ENCODE measurements at regions not wholly inside any gene's neighbourhood (a gene's known extent, or its start where the extent isn't known, plus 50 kb on each side); places are given as distances from the start of the nearest gene placed in this dataset.

- no peak for DNase-seq
Measured at GRCh38 chr6:113271437-113271836, 585.7 kb upstream of the MARCKS start.

DNA sequence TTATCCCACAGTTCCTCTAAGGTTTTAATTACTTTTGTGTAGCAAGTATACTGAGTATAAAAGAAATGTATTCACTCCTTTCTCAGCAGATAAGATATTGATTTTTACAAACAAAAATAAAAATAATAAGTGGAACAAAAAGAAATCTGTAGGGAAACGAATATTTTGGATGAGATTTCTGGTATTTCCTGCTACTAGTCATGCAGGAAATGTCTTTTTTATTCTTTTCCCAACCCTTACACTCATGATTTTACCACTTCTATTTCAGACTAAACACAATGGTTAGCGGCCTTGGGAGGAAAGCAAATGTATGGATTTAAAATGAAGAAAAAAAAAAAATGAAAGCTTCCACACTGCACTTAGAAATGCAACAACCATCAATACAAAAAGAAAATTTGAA lies 580.5 kb upstream of the MARCKS start:
- DNase-seq = no peak

- no peak for DNase-seq
Measured at GRCh38 chr6:113277111-113277510, 580.0 kb upstream of the MARCKS start.

- no peak for DNase-seq
Measured at GRCh38 chr6:113281014-113281413, 576.1 kb upstream of the MARCKS start.

DNA sequence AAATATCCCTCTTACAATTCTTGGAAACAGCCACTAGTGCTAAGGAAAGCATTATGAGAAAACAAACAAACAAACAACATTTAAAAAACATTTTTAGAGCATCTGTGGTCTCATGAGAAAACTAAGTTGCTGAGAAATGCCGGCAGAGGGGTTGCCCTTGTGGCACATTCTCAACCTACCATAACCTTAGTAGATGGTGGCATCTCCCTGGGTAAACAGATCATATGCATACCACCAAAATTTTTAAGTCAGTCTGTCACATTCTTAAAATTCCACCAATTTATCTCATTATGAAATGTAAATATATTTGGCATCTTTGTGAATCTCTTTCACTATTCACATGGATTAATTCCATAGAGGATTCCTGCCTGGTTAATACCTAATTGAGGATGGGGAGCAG lies 575.7 kb upstream of the MARCKS start:
- no peak for DNase-seq

- DNase-seq = no peak
Measured at GRCh38 chr6:113287396-113287795, 569.7 kb upstream of the MARCKS start.

DNA sequence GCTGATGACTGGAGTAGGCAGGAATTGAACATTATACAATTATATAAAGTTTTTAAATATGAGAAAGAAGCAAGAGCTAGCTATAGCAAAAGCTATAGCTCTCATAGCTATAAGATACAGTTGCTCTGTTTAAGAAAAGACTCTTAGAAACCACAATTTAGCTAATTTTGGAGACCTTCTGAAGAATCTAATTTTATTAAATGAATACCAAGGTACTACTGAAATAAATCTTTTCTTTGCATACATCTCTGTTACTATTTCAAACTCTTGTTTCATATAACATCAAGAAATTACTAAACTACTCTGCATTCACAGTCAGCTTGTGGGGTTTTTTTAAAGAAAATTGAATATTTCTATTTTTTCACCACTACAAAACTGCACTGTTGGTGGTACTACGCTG lies 568.7 kb upstream of the MARCKS start:
- DNase-seq = no peak

DNA sequence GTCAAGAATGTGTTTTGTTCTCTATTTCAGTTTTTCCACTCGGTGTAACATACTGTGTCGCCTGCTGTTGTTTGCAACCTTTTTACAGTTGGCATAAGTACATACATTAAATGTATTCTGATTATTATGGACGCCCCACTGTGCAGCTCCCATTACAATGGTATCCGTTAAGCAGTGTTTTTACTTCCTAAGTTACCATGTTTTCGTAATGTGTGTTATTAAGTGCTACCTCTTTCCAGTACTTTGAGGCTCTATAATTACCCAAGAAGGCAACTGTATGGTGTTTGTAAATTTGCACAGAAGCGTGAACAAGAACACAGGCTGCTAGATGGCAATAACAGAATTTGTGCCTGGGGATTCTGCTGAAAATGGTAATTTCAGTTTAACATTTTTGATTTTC lies 568.0 kb upstream of the MARCKS start:
- no peak for DNase-seq

DNA sequence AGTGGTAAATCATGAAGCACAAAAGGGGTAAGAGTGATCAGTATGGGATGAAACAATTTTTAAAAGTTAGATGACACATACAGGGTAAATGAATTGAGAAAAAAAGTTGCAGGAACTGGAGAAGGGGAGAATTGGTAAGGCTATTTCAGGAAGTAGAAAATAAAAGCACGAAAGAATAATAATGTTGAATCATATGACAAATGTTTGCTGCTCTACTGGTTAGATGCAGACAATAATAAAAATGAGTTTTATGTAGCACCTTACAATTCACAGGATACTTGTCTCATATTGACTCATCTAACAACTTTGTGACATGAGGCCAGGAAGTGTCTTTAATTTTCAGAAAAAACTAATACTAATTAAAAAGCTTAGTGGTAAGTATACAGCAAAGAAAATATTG lies 566.5 kb upstream of the MARCKS start:
- DNase-seq = no peak

DNA sequence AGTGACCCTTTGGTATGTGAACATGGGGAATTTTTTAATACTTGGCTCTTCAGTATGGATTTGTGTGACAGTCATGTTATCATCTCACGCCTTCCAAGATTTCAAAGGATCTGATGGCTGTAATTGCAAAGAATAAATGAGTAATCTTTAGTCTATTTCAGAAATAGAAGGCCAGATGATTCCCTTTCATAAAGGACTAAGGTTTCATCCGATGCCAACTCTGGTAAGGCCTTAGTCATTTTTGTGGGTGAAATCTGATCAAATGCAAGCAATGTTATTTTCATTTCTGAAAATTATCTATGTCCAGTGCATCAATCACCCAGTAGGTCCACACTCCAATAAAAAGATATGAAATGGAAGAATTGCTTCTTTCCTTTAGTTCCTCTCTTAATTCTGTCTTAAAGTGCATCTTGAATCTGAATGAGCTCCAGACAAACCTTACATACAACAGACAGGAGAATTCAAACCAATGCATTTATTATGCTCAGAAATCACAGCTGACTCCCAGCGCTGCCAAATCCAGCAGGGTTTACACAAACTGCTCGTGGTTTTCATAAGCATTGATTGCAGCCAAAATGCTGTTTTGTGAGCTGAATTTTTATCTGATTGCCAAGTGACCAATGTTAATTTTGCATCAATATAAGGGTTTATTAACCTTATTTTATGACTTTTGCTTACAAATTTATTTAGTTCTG lies 565.2 kb upstream of the MARCKS start:
- no peak for DNase-seq

DNA sequence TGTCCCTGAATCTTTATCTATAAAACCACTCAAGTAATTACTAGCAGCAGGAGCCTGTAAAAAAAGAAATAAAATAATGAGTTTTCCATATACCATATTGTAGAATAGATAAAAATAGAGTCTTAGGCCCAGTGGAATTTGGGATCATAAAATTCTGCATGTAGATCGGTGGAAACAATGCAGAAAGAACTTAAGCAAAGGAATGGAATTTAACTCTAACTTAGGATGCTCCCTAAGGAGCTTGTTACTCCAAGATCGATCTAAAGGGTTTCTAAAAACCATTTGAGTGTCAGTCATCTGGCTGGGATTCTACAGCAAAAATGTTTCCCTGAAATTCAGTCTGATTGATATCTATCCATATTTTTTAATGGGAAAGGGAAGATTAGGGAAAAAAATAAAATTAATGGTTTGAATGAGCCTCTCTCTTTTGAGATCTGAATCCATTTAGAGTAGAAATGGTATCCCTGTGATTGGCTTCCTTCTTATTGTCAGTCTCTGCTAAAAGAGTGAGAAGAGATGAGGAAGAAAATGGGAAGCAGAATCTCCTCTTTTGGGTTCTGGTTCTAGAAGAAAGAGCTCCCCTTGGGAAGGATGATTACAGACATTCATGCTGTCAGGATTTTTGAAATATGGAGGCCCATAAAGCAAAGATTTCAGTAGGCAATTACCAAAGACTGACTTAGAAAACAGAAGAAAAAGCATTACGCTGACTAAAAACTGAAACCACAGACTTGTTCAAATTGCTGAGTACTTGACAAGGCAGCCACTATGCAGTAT lies 564.3 kb upstream of the MARCKS start:
- DNase-seq = no peak

DNA sequence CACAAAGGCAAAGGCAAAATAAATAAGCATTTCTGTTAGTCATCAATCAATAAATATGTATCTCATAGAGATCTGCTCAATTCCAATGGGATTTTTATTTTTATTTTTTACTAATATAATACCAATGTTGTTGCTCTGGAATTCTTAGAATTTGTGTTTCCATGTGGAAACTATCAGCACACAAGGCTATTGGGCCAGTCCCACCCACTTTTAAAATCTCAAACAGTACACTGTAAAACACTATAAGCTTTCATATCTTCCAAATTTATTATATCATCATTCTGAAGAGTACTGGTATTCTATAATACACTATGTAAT lies 563.8 kb upstream of the MARCKS start:
- no peak for DNase-seq

DNA sequence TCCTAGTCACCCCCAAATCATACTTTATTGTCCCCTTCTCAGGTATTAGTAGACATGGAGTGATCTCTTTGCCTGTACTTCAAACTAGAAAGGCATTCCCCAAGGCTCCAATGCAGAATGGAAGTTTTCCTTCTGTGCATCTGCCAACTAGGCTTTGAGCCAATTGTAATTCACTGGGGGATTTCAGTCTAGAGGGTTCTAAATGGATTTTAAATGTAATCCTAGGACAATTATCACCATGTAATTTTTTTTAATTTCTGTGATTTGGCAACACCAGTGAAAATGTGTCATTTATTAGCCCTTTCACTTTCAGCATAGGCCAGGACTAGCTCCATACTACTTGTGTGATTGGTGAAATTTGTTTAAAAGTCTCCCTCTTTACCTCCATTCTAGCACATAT lies 557.6 kb upstream of the MARCKS start:
- DNase-seq = no peak

GRCh38 chr6:113301651-113302050 lies 555.5 kb upstream of the MARCKS start:
- DNase-seq = no peak

DNA sequence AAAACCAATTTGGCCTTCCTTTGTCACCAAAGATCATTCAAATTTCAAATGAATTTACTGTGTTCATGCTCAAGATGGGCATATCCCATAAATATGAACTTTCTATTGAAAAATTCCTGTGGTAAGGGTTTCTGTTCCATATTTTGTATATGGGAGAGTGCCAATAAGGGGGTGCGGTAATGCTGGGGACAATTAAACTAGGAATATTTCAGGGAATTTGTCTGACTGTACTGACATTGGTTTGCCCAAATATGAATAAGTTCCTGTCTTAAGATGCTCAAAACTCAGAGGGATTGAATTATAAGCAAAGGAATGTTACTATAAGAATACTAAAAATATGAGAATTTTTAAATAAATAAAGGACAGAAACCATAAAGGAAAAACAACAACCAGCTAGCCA lies 553.0 kb upstream of the MARCKS start:
- no peak for DNase-seq

GRCh38 chr6:113306552-113307145 lies 550.5 kb upstream of the MARCKS start:
- peak; percentile 10 to 22 for DNase-seq

- DNase-seq = no peak
Measured at GRCh38 chr6:113308266-113308665, 548.9 kb upstream of the MARCKS start.

DNA sequence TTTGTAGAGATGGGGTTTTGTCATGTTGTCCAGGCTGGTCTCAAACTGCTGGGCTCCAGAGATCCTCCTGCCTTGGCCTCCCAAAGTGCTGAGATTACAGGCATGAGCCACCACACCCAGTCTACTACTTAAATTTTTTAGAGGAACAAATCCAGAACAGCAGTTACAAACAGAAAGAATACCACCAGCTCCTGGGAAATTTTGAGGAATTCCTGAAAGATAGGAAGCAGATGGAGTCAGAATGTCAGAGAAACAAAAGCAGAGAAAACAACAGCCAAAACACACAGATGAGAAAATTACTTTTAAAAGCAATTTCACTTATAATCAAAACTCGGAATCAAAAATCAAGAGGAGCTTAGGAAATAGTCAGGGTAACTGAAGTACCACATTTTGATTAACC lies 543.3 kb upstream of the MARCKS start:
- no peak for DNase-seq

DNA sequence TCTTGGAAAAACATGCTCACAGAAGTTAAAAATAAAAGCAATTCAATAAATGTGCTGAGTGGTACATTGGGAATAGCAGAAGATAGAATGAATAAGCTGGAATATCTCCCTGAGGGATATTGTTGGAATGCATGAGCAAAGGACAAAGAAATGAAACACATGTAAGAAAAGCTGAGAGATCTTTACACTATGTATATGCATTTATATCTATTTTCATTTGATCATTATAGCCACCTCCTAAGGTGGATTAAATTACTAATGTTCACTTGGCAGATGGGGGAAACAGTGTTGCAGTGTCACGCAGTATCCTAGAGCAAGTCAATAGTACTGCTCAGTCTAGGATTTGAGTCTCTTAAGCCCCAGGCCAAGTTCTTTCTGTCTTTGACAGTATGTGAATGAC lies 542.0 kb upstream of the MARCKS start:
- DNase-seq = no peak

DNA sequence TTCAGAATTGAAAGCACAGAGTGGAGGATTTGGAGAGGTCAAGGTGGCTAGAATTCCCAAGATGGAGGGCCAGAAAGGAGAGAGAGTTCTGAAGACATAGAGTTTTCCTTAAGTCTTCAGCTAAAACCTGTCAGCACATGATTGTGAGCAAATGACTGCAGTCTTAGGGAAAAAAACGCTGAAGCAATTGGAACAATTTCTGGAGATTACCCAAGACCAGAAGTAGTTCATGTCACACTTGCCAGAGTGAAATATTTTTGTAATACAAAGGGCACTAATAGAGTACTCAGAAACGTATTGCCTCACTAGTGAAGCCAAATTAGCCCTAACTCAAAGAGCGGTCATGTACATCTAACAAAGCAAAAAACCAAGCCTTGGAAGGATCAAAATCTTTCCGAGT lies 541.3 kb upstream of the MARCKS start:
- DNase-seq = no peak

DNA sequence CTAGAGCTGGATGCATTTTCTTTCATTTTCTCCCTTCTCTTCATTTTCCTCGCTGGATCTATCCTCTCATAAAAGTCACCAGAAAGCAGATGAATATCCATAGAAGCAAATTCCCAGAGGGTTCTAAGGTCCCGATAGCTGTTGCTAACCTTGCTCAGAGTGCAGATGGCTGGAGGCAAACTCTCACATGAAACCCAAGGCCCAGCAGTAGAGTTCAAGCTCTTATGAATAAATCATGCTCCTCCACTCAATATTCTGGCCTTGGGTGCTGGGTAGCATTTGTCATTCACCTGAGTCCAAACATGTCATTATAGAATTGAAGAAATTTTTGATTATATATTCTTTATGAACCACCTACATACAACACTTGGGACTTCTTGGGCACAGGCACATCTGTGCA lies 539.7 kb upstream of the MARCKS start:
- no peak for DNase-seq

- DNase-seq = no peak
Measured at GRCh38 chr6:113317891-113318574, 539.1 kb upstream of the MARCKS start.

DNA sequence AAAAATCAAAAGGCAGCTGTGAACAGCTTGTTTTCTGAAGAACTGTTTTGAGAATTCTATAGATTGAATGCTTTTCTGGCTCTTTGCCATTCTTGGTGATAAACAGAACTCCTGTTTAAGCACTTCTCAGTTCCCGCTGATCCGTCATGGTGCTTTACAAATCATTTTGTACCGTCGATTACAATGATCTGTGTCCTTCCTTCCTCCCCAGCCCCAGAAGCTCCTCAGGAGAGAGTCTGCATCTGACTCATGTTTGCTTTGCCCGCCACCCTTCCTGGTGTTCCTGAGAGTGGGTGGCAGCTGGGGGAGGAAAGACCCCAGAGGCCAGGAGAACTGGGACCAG lies 538.6 kb upstream of the MARCKS start:
- no peak for DNase-seq

DNA sequence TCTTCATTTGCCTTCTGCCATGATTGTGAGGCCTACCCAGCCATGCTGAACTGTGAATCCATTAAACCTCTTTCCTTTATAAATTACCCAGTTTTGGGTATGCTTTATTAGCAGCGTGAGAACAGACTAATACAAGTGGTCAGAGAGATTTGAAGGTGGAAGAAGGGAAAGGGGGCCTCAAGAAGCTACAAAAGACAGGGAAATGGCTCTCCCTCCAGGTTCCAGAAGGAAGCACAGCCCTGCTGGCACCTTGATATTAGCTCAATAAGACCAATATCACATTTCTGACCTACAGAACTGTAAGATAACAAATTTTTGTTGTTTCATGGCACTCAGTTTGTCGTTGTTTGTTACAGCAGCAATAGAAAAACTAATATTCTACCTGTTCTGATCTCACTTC lies 536.5 kb upstream of the MARCKS start:
- DNase-seq = no peak
